IMR-90 (cell line): ENCODE measurements at regions not wholly inside any gene's neighbourhood (a gene's known extent, or its start where the extent isn't known, plus 50 kb on each side); places are given as distances from the start of the nearest gene placed in this dataset.

Experiments used
- ATAC-seq: fragments of 200-7000 bp; cut with Tn5 transposase; 2 replicates; pipeline ENCODE4 v1.9.1; 2020; ENCODE audit warnings: low read depth, mild to moderate bottlenecking, moderate library complexity
- BruUV-seq: library from RNA; stranded (reverse); fragments of 400-500 nt; replicated peaks from 2 replicates; lab custom pipeline; 2021; lab: Mats Ljungman, UMichigan
- CTCF ChIA-PET: fragments of 300-600 bp; formaldehyde crosslinking; extraction: SDS; loops from one replicate; lab custom pipeline; 2021; ENCODE audit warnings: antibody characterized with exemption; lab: Yijun Ruan, JAX
- POLR2A ChIA-PET: fragments of 300-600 bp; sonication (Branson Sonifier 250); formaldehyde crosslinking; loops from one replicate; lab custom pipeline; 2022; ENCODE audit warnings: antibody characterized with exemption; ENCODE audit not compliant: unreplicated experiment; lab: Charles Lee
- DNase-seq: peaks from one replicate; pipeline ENCODE4 v3.0.0; 2013
- H2AFZ ChIP-seq: replicated peaks from 2 replicates; pipeline ENCODE3; 2013; ENCODE audit warnings: low read length, mild to moderate bottlenecking; ENCODE audit not compliant: poor library complexity
- H2AK5ac ChIP-seq: 2 replicates; pipeline ENCODE4 v1.6.1; 2013; ENCODE audit warnings: low read depth, low read length, inconsistent platforms
- H2AK9ac ChIP-seq: replicated peaks from 2 replicates; pipeline ENCODE3; 2013; ENCODE audit warnings: mild to moderate bottlenecking, low read depth, low read length, moderate library complexity; ENCODE audit not compliant: poor library complexity
- H2BK120ac ChIP-seq: 2 replicates; pipeline ENCODE4 v1.6.1; 2013; ENCODE audit warnings: low read depth, low read length, inconsistent platforms
- H2BK15ac ChIP-seq: 3 replicates; pipeline ENCODE4 v1.6.1; 2013; ENCODE audit warnings: low read depth, low read length, inconsistent platforms
- H2BK20ac ChIP-seq: 2 replicates; pipeline ENCODE4 v1.6.1; 2013; ENCODE audit warnings: low read depth, mild to moderate bottlenecking, inconsistent platforms, low read length, moderate library complexity
- H2BK5ac ChIP-seq: 2 replicates; pipeline ENCODE4 v1.6.1; 2013; ENCODE audit warnings: mild to moderate bottlenecking, low read depth, low read length, inconsistent platforms; ENCODE audit not compliant: poor library complexity, severe bottlenecking
- H3K14ac ChIP-seq: replicated peaks from 2 replicates; pipeline ENCODE4 v1.6.1; 2013; ENCODE audit warnings: low read depth, low read length, inconsistent platforms
- H3K18ac ChIP-seq: 2 replicates; pipeline ENCODE4 v1.6.1; 2013; ENCODE audit warnings: low read depth, low read length, control low read depth
- H3K23ac ChIP-seq: 2 replicates; pipeline ENCODE4 v1.6.1; 2013; ENCODE audit warnings: low read depth, low read length, inconsistent platforms
- H3K27ac ChIP-seq: 2 replicates; pipeline ENCODE4 v1.5.1; 2013; ENCODE audit warnings: mild to moderate bottlenecking, control low read depth, low read length; ENCODE audit not compliant: insufficient read depth
- H3K27me3 ChIP-seq: 2 replicates; pipeline ENCODE4 v1.6.1; 2013; ENCODE audit warnings: low read length; ENCODE audit not compliant: control insufficient read depth, insufficient read depth
- H3K36me3 ChIP-seq: 2 replicates; pipeline ENCODE4 v1.6.1; 2013; ENCODE audit warnings: low read length, mixed read lengths; ENCODE audit not compliant: control insufficient read depth, insufficient read depth
- H3K4ac ChIP-seq: 2 replicates; pipeline ENCODE4 v1.6.1; 2013; ENCODE audit warnings: low read depth, low read length, inconsistent platforms
- H3K4me1 ChIP-seq: 2 replicates; pipeline ENCODE4 v1.6.1; 2013; ENCODE audit warnings: low read length, mixed read lengths; ENCODE audit not compliant: control insufficient read depth, insufficient read depth
- H3K4me2 ChIP-seq: 2 replicates; pipeline ENCODE4 v1.6.1; 2013; ENCODE audit warnings: low read depth, mild to moderate bottlenecking, control low read depth, low read length, moderate library complexity
- H3K4me3 ChIP-seq: 2 replicates; pipeline ENCODE4 v1.5.1; 2013; ENCODE audit warnings: low read depth, mild to moderate bottlenecking, control low read depth, low read length, moderate library complexity; ENCODE audit not compliant: insufficient read depth
- H3K56ac ChIP-seq: 2 replicates; pipeline ENCODE4 v1.6.1; 2013; ENCODE audit warnings: low read length, inconsistent platforms; ENCODE audit not compliant: insufficient read depth; ENCODE audit errors: extremely low read depth
- H3K79me1 ChIP-seq, 2 experiments: 2 replicates each; pipeline ENCODE4 v1.6.1; 2013; ENCODE audit warnings: low read length in 2 of 2, inconsistent platforms in 1 of 2, low read depth in 1 of 2
- H3K9ac ChIP-seq: 2 replicates; pipeline ENCODE4 v1.6.1; 2013; ENCODE audit warnings: low read depth, low read length, control low read depth
- H3K9me1 ChIP-seq: 2 replicates; pipeline ENCODE4 v1.6.1; 2013; ENCODE audit warnings: low read length, inconsistent platforms; ENCODE audit not compliant: insufficient read depth
- H3K9me3 ChIP-seq: 2 replicates; pipeline ENCODE4 v1.6.1; 2013; ENCODE audit warnings: low read length; ENCODE audit not compliant: control insufficient read depth, insufficient read depth
- H4K20me1 ChIP-seq: 2 replicates; pipeline ENCODE4 v1.6.1; 2013; ENCODE audit warnings: low read length, inconsistent platforms; ENCODE audit not compliant: insufficient read depth
- H4K5ac ChIP-seq: 2 replicates; pipeline ENCODE4 v1.6.1; 2013; ENCODE audit warnings: mild to moderate bottlenecking, low read depth, low read length, control low read depth
- H4K8ac ChIP-seq, 2 experiments: 2 replicates each; pipeline ENCODE4 v1.6.1; 2013; ENCODE audit warnings: low read depth in 2 of 2, low read length in 2 of 2, control low read depth in 1 of 2, inconsistent platforms in 1 of 2
- H4K91ac ChIP-seq: 2 replicates; pipeline ENCODE4 v1.6.1; 2013; ENCODE audit warnings: low read depth, low read length, inconsistent platforms; ENCODE audit not compliant: insufficient read depth
- POLR2A ChIP-seq: IDR thresholded peaks from 2 replicates; pipeline ENCODE4 v1.6.1; 2012; ENCODE audit warnings: mild to moderate bottlenecking, low read depth, low read length
- WGBS, 2 experiments: methylation state at CpG; one replicate each; pipeline versions ENCODE4 v1.1.5 to v1.1.7; 2013; ENCODE audit warnings: missing lambda C conversion rate in 2 of 2; ENCODE audit not compliant: insufficient read length in 1 of 2; ENCODE audit errors: extremely low coverage in 2 of 2; 5-methylcytosine and 5-hydroxymethylcytosine counted together
- dilution Hi-C: fragments of 300-500 bp; cut with HindIII; formaldehyde crosslinking; loops from one replicate; pipeline ENCODE4 v1.14.3; 2018; ENCODE audit warnings: low sequenced_read_pairs; ENCODE audit not compliant: unreplicated experiment
- in situ Hi-C: fragments of 300-500 bp; cut with MboI; formaldehyde crosslinking; loops from 3 replicates; pipeline ENCODE4 v1.14.3; 2019; ENCODE audit warnings: low sequenced_read_pairs, inconsistent platforms, mixed read lengths
- intact Hi-C: fragments of 100-400 bp; cut with micrococcal nuclease; formaldehyde crosslinking; loops from 2 replicates; pipeline ENCODE4 v1.10.0; 2022

GRCh38 chr2:5563411-5563810, 128.8 kb upstream of the SOX11 start:
- ChIA-PET POLR2A (no interaction called here), CTCF (no interaction called here)
- Histone ChIP-seq H2AK5ac (no peak overlapping the region), H3K79me1 (no peaks in the 10 kb centered on the region), H3K4me2 (no peak overlapping the region), H3K9me3 (no peaks in the 10 kb centered on the region), H3K27ac (no peak overlapping the region), H2AFZ (no peak overlapping the region), H2BK20ac (no peak overlapping the region), H4K91ac (no peak overlapping the region), H4K8ac (no peak overlapping the region), H2BK120ac (no peak overlapping the region), H2BK5ac (no peak overlapping the region), H3K4me1 (peaks cover 2% of the 10 kb centered on the region; the same call in 1 of the 2 replicates), H3K23ac (no peak overlapping the region), H3K18ac (no peak overlapping the region), H3K56ac (no peak overlapping the region), H3K14ac (no peak overlapping the region), H3K4me3 (no peak overlapping the region), H3K9me1 (no peaks in the 10 kb centered on the region), H3K9ac (no peak overlapping the region), H2BK15ac (no peak overlapping the region), H3K27me3 (no peaks in the 10 kb centered on the region; the same call in 1 of the 2 replicates), H2AK9ac (no peak overlapping the region), H3K4ac (no peak overlapping the region), H3K36me3 (no peaks in the 10 kb centered on the region), H4K5ac (no peak overlapping the region), H4K20me1 (no peaks in the 10 kb centered on the region)
- 100% methylated on average over 1 of the region's 12 CpGs; no CpG with 5 or more reads in 1 of the 2 experiments for WGBS, 2 experiments
- no peak for ATAC-seq
- DNase-seq = no peak
- no peak for TF ChIP-seq POLR2A
- dilution Hi-C loops (no loop called here), intact Hi-C loops (no loop called here), in situ Hi-C loops (no loop called here)
- BruUV-seq = no TSS peak
